OCI-LY1 (cell line): ENCODE measurements at regions not wholly inside any gene's neighbourhood (a gene's known extent, or its start where the extent isn't known, plus 50 kb on each side); places are given as distances from the start of the nearest gene placed in this dataset.

Source experiments
- H2AFZ ChIP-seq: fragments of 200-600 bp; sonication (generic), shearing (Covaris generic); 2 replicates; pipeline ENCODE4 v1.6.0; 2014; ENCODE audit warnings: antibody characterized with exemption, mild to moderate bottlenecking, low read length
- H3F3A ChIP-seq: fragments of 200-600 bp; sonication (generic), shearing (Covaris generic); 2 replicates; pipeline ENCODE4 v1.6.0; 2014; ENCODE audit warnings: mild to moderate bottlenecking, antibody characterized with exemption, low read length, moderate library complexity; ENCODE audit not compliant: insufficient read depth
- H3K27ac ChIP-seq: fragments of 200-600 bp; sonication (generic); 2 replicates; pipeline ENCODE4 v1.5.1; 2014; ENCODE audit warnings: low read length, mixed run types, mild to moderate bottlenecking, low read depth; ENCODE audit not compliant: poor library complexity, severe bottlenecking
- H3K27me3 ChIP-seq: fragments of 200-600 bp; sonication (generic); 2 replicates; pipeline ENCODE4 v1.6.0; 2014; ENCODE audit warnings: antibody characterized with exemption, mild to moderate bottlenecking, low read length, moderate library complexity; ENCODE audit not compliant: insufficient read depth
- H3K36me3 ChIP-seq: fragments of 200-600 bp; sonication (generic); 2 replicates; pipeline ENCODE4 v1.6.1; 2014; ENCODE audit warnings: mild to moderate bottlenecking, antibody characterized with exemption, low read length, moderate library complexity, mixed read lengths; ENCODE audit not compliant: insufficient read depth
- H3K4me1 ChIP-seq: fragments of 200-600 bp; sonication (generic); 2 replicates; pipeline ENCODE4 v1.5.1; 2014; ENCODE audit warnings: mild to moderate bottlenecking, low read length, moderate library complexity; ENCODE audit not compliant: insufficient read depth, severe bottlenecking
- H3K4me2 ChIP-seq: fragments of 200-600 bp; sonication (generic), shearing (Covaris generic); 2 replicates; pipeline ENCODE4 v1.6.1; 2014; ENCODE audit warnings: low read length
- H3K4me3 ChIP-seq: fragments of 200-600 bp; sonication (generic); 2 replicates; pipeline ENCODE4 v1.5.1; 2014; ENCODE audit warnings: low read length, low read depth, mild to moderate bottlenecking, mixed read lengths; ENCODE audit not compliant: poor library complexity, severe bottlenecking
- H3K79me2 ChIP-seq: fragments of 200-600 bp; shearing (Covaris generic); 2 replicates; pipeline ENCODE4 v1.6.1; 2016; ENCODE audit warnings: mixed run types, low read length, mixed read lengths; ENCODE audit not compliant: insufficient read depth
- H3K9ac ChIP-seq: fragments of 200-600 bp; sonication (generic), shearing (Covaris generic); 2 replicates; pipeline ENCODE4 v1.6.1; 2014; ENCODE audit warnings: mild to moderate bottlenecking, low read length, mixed read lengths
- H3K9me2 ChIP-seq: fragments of 200-600 bp; sonication (generic), shearing (Covaris generic); 2 replicates; pipeline ENCODE4 v1.6.1; 2014; ENCODE audit warnings: low read depth, mild to moderate bottlenecking, low read length, mixed read lengths
- H3K9me3 ChIP-seq: fragments of 200-600 bp; shearing (Covaris generic); 2 replicates; pipeline ENCODE4 v1.6.1; 2014; ENCODE audit warnings: low read length, mixed read lengths
- H4K20me1 ChIP-seq: fragments of 200-600 bp; sonication (generic), shearing (Covaris generic); 2 replicates; pipeline ENCODE4 v1.6.0; 2016; ENCODE audit warnings: mild to moderate bottlenecking, low read length; ENCODE audit not compliant: insufficient read depth
- CTCF ChIP-seq: fragments of 200-600 bp; sonication (generic), shearing (Covaris generic); IDR thresholded peaks from 2 replicates; pipeline ENCODE4 v1.5.1; 2017; ENCODE audit warnings: mild to moderate bottlenecking, antibody characterized with exemption, low read length, moderate library complexity, mixed read lengths
- EZH2 ChIP-seq: fragments of 200-600 bp; sonication (generic), shearing (Covaris generic); IDR thresholded peaks from 2 replicates; pipeline ENCODE4 v1.8.0; 2017; ENCODE audit warnings: borderline replicate concordance, mixed run types, mild to moderate bottlenecking, antibody characterized with exemption, low read length, moderate library complexity, mixed read lengths

GRCh38 chr4:63937961-63938360 is 471.3 kb downstream of the TECRL start:
- no peak overlapping the region for H2AFZ ChIP-seq
- no peak for TF ChIP-seq EZH2
- no peak for TF ChIP-seq CTCF

GRCh38 chr4:63922146-63922545 is 487.1 kb downstream of the TECRL start:
- Histone ChIP-seq H3K36me3 (no peaks in the 10 kb centered on the region), H3K9ac (no peak overlapping the region), H3K4me1 (no peaks in the 10 kb centered on the region), H2AFZ (no peak overlapping the region), H3K4me3 (no peak overlapping the region), H3F3A (no peaks in the 10 kb centered on the region), H3K9me3 (no peaks in the 10 kb centered on the region), H3K4me2 (no peak overlapping the region), H4K20me1 (no peaks in the 10 kb centered on the region), H3K27me3 (no peaks in the 10 kb centered on the region), H3K27ac (no peak overlapping the region), H3K9me2 (no peaks in the 10 kb centered on the region), H3K79me2 (no peaks in the 10 kb centered on the region)
- TF ChIP-seq EZH2 (no peak), CTCF (no peak)

More at GRCh38 chr4:63937961-63938360, 471.3 kb downstream of the TECRL start:
- no peak overlapping the region for H3K4me2 ChIP-seq
- H3K27ac ChIP-seq: no peak overlapping the region
- no peak overlapping the region for H3K9ac ChIP-seq
- no peaks in the 10 kb centered on the region for H3K79me2 ChIP-seq
- no peaks in the 10 kb centered on the region for H3K36me3 ChIP-seq
- H3K4me1 ChIP-seq: no peaks in the 10 kb centered on the region
- no peak overlapping the region for H3K4me3 ChIP-seq
- H4K20me1 ChIP-seq: no peaks in the 10 kb centered on the region
- no peaks in the 10 kb centered on the region for H3K9me3 ChIP-seq
- H3F3A ChIP-seq: no peaks in the 10 kb centered on the region
- no peaks in the 10 kb centered on the region for H3K9me2 ChIP-seq
- H3K27me3 ChIP-seq: no peaks in the 10 kb centered on the region

GRCh38 chr4:63921561-63921960 is 487.7 kb downstream of the TECRL start:
- no peak overlapping the region for H3K9ac ChIP-seq
- H3K36me3 ChIP-seq: no peaks in the 10 kb centered on the region
- no peak overlapping the region for H2AFZ ChIP-seq
- no peaks in the 10 kb centered on the region for H3F3A ChIP-seq
- H3K27ac ChIP-seq: no peak overlapping the region
- H3K27me3 ChIP-seq: no peaks in the 10 kb centered on the region
- no peaks in the 10 kb centered on the region for H3K79me2 ChIP-seq
- H3K9me2 ChIP-seq: no peaks in the 10 kb centered on the region
- no peak overlapping the region for H3K4me3 ChIP-seq
- H3K9me3 ChIP-seq: no peaks in the 10 kb centered on the region
- no peak for TF ChIP-seq EZH2
- no peak for TF ChIP-seq CTCF
- no peaks in the 10 kb centered on the region for H3K4me1 ChIP-seq
- H3K4me2 ChIP-seq: no peak overlapping the region
- no peaks in the 10 kb centered on the region for H4K20me1 ChIP-seq
